LNCAP (cell line): ENCODE measurements at regions not wholly inside any gene's neighbourhood (a gene's known extent, or its start where the extent isn't known, plus 50 kb on each side); places are given as distances from the start of the nearest gene placed in this dataset.

Source experiments
- TF ChIP-seq, protein P1 (sequence below): fragments of 450-650 bp; IDR thresholded peaks from 2 replicates; pipeline ENCODE4 v1.5.1; 2017; ENCODE audit warnings: mild to moderate bottlenecking

DNA sequence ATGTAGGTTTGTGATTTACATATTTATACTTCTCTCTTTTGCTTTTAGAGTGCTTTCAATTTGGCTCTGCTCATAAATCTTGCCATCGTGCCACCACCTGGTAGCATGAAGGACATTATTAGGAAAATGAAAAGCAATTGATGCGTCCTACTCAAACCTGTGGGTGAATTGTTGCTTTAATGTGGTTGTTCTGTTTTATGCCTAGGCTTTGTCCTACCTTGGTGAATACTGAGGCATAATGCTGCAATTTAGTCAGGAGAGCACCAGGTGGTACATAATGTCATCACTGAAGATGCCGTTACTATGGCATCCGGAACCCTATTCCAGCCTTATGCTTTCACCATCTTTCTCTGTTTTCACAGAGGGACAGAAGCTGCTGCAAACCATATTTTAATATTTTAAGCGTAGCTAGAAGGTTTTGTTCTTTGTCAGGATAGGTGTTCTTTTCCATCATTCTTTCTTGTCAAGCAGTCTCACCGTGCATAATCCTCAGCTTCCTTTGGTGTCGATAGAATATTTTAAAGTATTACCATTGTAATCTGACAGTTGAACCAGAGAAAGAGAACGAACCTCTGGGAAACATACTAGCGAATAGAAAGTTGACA lies 68.5 kb upstream of the PKP2 start:
- TF ChIP-seq, protein P1, sequence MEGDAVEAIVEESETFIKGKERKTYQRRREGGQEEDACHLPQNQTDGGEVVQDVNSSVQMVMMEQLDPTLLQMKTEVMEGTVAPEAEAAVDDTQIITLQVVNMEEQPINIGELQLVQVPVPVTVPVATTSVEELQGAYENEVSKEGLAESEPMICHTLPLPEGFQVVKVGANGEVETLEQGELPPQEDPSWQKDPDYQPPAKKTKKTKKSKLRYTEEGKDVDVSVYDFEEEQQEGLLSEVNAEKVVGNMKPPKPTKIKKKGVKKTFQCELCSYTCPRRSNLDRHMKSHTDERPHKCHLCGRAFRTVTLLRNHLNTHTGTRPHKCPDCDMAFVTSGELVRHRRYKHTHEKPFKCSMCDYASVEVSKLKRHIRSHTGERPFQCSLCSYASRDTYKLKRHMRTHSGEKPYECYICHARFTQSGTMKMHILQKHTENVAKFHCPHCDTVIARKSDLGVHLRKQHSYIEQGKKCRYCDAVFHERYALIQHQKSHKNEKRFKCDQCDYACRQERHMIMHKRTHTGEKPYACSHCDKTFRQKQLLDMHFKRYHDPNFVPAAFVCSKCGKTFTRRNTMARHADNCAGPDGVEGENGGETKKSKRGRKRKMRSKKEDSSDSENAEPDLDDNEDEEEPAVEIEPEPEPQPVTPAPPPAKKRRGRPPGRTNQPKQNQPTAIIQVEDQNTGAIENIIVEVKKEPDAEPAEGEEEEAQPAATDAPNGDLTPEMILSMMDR: no peak

DNA sequence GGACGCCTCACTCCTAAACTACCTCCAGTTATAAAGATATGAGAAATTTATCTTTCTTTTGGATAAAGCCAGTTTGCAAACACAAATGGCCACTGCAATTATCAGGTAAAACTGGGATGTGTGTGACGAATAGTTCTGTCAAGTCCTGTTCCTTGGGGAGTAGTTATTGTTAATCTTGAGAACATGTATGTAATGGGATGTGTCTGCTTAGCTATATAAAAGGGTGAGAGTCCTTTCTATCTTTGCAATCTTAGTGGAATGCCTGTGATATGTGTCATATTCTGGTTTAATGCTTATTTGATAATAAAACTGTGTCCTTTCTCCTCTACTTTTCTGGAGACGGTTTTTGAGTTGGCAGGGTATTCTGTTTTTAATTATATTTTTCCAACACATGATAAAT lies 56.1 kb upstream of the PKP2 start:
- TF ChIP-seq, protein P1: no peak

DNA sequence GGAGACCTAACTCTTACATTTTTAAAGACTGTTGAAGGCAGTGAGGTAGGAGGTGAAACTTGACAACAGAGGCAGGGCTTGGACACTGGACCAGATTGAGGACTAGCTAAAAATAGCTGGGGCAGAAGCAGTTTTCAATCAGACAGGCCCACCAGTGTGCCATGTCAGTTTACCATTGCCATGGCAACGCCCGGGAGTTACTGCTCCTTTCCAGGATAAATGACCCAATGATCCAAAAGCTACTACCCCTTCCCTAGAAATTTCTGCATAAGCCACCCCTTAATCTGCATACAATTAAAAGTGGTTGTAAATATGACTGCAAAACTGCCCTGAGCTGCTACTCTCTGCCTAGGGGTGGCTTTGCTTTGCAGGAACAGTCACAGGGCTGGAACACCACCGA lies 53.2 kb upstream of the PKP2 start:
- TF ChIP-seq, protein P1: no peak

DNA sequence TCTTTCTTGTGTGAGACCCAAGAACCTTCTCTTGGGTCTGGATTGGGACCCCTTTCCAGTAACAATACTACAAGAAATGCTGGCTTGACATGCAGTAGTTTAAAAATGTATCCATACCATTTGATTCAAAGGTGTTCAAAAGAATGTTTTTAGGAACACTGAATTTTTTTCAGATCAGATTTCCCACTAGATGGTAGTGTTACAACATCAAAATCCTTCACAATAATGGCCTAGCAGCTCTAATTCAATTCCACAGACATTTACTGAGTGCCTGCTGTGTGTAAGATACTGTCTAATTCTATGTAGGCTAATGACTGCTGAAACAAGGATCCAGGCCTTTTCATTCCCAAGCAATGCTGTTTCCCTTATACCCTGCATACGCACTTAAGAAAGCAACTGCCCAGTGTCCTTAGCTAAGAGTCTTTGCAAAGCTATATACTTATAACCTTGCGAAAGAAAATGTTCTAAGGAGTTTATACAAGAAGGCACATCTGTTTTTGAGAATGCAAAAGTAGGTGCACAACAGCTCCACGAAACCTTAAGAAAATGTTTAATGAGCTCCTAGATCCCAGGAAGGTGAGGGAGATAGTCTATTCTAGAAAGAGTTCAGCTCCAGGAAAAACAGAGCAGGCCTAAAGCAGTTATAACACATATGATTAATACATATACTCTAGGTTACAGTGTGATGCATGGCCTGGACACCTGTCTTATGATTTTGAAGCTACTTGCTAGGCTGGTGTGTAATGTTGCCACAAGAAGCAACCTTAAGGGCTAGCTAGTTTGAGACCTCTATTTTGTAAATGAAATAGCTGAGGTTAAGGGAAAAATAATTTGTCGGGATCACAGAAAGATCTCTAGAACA lies 50.9 kb upstream of the PKP2 start:
- TF ChIP-seq, protein P1: peak; percentile 52

DNA sequence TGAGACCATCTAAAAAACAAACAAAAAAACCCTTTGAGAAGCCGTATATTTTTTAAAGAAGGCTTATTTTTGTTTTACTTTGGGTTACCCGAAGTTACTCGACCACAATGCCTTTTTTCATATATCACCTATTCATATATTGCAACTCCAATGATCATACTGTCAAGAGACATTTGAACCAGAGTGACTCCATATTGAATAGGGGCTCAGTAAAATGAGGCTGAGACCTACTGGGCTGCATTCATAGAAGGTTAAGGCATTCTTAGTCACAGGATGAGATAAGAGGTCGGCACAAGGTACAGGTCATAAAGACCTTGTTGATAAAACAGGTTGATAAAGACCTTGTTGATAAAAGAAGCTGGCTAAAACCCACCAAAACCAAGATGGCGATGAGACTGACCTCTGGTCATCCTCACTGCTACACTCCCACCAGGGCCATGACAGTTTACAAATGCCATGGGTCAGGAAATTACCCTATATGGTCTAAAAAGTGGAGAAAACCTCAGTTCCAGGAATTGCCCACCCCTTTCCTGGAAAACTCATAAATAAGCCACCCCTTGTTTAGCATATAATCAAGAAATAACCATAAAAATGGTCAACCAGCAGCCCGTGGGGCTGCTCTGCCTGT lies 50.0 kb upstream of the PKP2 start:
- TF ChIP-seq, protein P1: no peak
